ENCODE measurements at regions not wholly inside any gene's neighbourhood (a gene's known extent, or its start where the extent isn't known, plus 50 kb on each side); places are given as distances from the start of the nearest gene placed in this dataset.

DNA sequence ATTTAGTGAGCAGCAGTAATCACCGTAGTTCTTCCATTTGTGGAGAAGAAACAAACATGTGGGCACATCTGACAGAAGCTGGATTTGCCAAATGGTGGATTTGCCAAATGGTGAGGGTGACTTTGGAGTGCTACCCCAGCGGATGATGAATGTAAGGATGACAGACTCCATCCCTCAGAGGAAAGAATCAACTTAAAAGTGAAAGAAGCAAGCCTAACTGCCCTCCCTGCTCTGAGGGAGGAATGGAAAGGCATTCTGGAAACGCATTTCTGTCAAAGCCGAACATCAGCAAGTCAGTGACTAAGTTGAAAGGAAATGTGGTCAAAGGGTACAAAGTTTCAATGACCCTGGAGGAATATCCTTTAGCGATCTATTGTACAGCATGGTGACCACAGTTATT is 143.5 kb downstream of the GPBP1 start:
- DNase-seq (ENCODE audit: low spot score) (no peak), ATAC-seq (no peak)
- Mint-ChIP-seq H3K27ac (no peak overlapping the region), H3K4me3 (no peak overlapping the region), H3K27me3 (ENCODE audit: low read depth) (no peaks in the 10 kb centered on the region), H3K36me3 (no peaks in the 10 kb centered on the region), H3K4me1 (no peaks in the 10 kb centered on the region; the same call in 1 of the 2 replicates), H3K9me3 (peaks cover 3% of the 10 kb centered on the region; the same call in 1 of the 2 replicates)
- TF ChIP-seq TEAD1 (CRISPR knock-in tag; IDR thresholded peaks at IDR 0.05) (no peak), IRF1 (CRISPR knock-in tag; IDR thresholded peaks at IDR 0.05) (no peak), SMAD3 (CRISPR knock-in tag; IDR thresholded peaks at IDR 0.05; ENCODE audit: borderline replicate concordance) (no peak), CREB1 (CRISPR knock-in tag; IDR thresholded peaks at IDR 0.05) (no peak), ZBTB21 (CRISPR knock-in tag; IDR thresholded peaks at IDR 0.05; ENCODE audit: borderline replicate concordance) (no peak)
- TF ChIP-seq, protein P1, sequence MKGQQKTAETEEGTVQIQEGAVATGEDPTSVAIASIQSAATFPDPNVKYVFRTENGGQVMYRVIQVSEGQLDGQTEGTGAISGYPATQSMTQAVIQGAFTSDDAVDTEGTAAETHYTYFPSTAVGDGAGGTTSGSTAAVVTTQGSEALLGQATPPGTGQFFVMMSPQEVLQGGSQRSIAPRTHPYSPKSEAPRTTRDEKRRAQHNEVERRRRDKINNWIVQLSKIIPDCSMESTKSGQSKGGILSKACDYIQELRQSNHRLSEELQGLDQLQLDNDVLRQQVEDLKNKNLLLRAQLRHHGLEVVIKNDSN (CRISPR knock-in tag; IDR thresholded peaks at IDR 0.05): no peak
- CTCF ChIA-PET: no interaction called here
- POLR2A ChIA-PET: no interaction called here

- no peaks in the 10 kb centered on the region for H3K27me3 Mint-ChIP-seq (ENCODE audit: low read depth)
- no peaks in the 10 kb centered on the region for H3K36me3 Mint-ChIP-seq
- no peak for DNase-seq (ENCODE audit: low spot score)
- H3K9me3 Mint-ChIP-seq: peaks cover 3% of the 10 kb centered on the region; the same call in 1 of the 2 replicates
- no peak for ATAC-seq
- ChIA-PET CTCF (no interaction called here), POLR2A (no interaction called here)
- H3K4me1 Mint-ChIP-seq: peaks cover 4% of the 10 kb centered on the region
- no peak overlapping the region for H3K4me3 Mint-ChIP-seq
- H3K27ac Mint-ChIP-seq: no peak overlapping the region
- TF ChIP-seq, protein P2, sequence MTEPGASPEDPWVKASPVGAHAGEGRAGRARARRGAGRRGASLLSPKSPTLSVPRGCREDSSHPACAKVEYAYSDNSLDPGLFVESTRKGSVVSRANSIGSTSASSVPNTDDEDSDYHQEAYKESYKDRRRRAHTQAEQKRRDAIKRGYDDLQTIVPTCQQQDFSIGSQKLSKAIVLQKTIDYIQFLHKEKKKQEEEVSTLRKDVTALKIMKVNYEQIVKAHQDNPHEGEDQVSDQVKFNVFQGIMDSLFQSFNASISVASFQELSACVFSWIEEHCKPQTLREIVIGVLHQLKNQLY (CRISPR knock-in tag; IDR thresholded peaks at IDR 0.05): no peak
- TF ChIP-seq FOXP4 (CRISPR knock-in tag; IDR thresholded peaks at IDR 0.05): no peak
- no peak for TF ChIP-seq JAZF1 (CRISPR knock-in tag; IDR thresholded peaks at IDR 0.05)
- no peak for TF ChIP-seq SMAD4 (CRISPR knock-in tag; IDR thresholded peaks at IDR 0.05)
- TF ChIP-seq FOXP1 (CRISPR knock-in tag; IDR thresholded peaks at IDR 0.05; ENCODE audit: borderline replicate concordance): no peak
- TF ChIP-seq KAT7 (CRISPR knock-in tag; IDR thresholded peaks at IDR 0.05; ENCODE audit: borderline replicate concordance): no peak
- TF ChIP-seq, protein P3, sequence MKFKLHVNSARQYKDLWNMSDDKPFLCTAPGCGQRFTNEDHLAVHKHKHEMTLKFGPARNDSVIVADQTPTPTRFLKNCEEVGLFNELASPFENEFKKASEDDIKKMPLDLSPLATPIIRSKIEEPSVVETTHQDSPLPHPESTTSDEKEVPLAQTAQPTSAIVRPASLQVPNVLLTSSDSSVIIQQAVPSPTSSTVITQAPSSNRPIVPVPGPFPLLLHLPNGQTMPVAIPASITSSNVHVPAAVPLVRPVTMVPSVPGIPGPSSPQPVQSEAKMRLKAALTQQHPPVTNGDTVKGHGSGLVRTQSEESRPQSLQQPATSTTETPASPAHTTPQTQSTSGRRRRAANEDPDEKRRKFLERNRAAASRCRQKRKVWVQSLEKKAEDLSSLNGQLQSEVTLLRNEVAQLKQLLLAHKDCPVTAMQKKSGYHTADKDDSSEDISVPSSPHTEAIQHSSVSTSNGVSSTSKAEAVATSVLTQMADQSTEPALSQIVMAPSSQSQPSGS (CRISPR knock-in tag; IDR thresholded peaks at IDR 0.05; ENCODE audit: borderline replicate concordance, low read depth): no peak
- TF ChIP-seq, protein P4, sequence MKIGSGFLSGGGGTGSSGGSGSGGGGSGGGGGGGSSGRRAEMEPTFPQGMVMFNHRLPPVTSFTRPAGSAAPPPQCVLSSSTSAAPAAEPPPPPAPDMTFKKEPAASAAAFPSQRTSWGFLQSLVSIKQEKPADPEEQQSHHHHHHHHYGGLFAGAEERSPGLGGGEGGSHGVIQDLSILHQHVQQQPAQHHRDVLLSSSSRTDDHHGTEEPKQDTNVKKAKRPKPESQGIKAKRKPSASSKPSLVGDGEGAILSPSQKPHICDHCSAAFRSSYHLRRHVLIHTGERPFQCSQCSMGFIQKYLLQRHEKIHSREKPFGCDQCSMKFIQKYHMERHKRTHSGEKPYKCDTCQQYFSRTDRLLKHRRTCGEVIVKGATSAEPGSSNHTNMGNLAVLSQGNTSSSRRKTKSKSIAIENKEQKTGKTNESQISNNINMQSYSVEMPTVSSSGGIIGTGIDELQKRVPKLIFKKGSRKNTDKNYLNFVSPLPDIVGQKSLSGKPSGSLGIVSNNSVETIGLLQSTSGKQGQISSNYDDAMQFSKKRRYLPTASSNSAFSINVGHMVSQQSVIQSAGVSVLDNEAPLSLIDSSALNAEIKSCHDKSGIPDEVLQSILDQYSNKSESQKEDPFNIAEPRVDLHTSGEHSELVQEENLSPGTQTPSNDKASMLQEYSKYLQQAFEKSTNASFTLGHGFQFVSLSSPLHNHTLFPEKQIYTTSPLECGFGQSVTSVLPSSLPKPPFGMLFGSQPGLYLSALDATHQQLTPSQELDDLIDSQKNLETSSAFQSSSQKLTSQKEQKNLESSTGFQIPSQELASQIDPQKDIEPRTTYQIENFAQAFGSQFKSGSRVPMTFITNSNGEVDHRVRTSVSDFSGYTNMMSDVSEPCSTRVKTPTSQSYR (CRISPR knock-in tag; IDR thresholded peaks at IDR 0.05): no peak
- TF ChIP-seq ERG (CRISPR knock-in tag; IDR thresholded peaks at IDR 0.05): no peak
- TF ChIP-seq E2F4 (CRISPR knock-in tag; IDR thresholded peaks at IDR 0.05; ENCODE audit: borderline replicate concordance, low read depth): no peak
- TF ChIP-seq ZNF121 (CRISPR knock-in tag; IDR thresholded peaks at IDR 0.05): no peak
- TF ChIP-seq, protein P5, sequence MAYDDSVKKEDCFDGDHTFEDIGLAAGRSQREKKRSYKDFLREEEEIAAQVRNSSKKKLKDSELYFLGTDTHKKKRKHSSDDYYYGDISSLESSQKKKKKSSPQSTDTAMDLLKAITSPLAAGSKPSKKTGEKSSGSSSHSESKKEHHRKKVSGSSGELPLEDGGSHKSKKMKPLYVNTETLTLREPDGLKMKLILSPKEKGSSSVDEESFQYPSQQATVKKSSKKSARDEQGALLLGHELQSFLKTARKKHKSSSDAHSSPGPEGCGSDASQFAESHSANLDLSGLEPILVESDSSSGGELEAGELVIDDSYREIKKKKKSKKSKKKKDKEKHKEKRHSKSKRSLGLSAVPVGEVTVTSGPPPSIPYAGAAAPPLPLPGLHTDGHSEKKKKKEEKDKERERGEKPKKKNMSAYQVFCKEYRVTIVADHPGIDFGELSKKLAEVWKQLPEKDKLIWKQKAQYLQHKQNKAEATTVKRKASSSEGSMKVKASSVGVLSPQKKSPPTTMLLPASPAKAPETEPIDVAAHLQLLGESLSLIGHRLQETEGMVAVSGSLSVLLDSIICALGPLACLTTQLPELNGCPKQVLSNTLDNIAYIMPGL (CRISPR knock-in tag; IDR thresholded peaks at IDR 0.05): no peak
- TF ChIP-seq GRHL2 (CRISPR knock-in tag; IDR thresholded peaks at IDR 0.05; ENCODE audit: insufficient replicate concordance, severe bottlenecking): no peak
- TF ChIP-seq ZNF138 (CRISPR knock-in tag; conservative IDR thresholded peaks at IDR 0.05): no peak
- TF ChIP-seq SMAD3 (CRISPR knock-in tag; IDR thresholded peaks at IDR 0.05; ENCODE audit: borderline replicate concordance): no peak
- no peak for TF ChIP-seq SOX15 (CRISPR knock-in tag; IDR thresholded peaks at IDR 0.05)
- TF ChIP-seq OVOL2 (CRISPR knock-in tag; IDR thresholded peaks at IDR 0.05; ENCODE audit: borderline replicate concordance): no peak
These were observed 143.0 kb downstream of the GPBP1 start for GRCh38 chr5:57316798-57317327.

Measured in WTC11 (cell line).